ENCODE measurements at regions not wholly inside any gene's neighbourhood (a gene's known extent, or its start where the extent isn't known, plus 50 kb on each side); places are given as distances from the start of the nearest gene placed in this dataset.

DNA sequence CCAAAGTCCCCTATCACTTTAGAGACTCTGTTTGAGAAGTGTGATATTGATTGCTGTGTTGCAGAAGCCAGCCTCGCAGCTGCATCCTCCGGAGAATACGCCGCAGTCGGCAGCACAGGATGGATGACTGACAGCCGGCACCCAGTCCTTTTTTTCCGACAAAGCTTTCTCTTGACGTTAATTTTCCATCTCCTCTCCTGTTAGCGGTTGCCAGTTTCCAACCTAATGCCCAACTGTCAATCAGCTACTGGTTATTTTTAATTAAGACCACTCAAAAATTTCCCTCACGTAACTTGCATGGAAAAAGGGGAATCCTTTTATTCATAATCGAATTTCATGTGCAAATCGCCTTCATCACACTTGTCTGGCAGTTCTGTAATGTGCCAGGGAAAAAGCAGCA is 953.9 kb downstream of the CDH11 start:
- H3K27me3 ChIP-seq (ENCODE audit: control insufficient read depth, insufficient read depth, low read length), result no peaks in the 10 kb centered on the region
- no peak for FAIRE-seq

DNA sequence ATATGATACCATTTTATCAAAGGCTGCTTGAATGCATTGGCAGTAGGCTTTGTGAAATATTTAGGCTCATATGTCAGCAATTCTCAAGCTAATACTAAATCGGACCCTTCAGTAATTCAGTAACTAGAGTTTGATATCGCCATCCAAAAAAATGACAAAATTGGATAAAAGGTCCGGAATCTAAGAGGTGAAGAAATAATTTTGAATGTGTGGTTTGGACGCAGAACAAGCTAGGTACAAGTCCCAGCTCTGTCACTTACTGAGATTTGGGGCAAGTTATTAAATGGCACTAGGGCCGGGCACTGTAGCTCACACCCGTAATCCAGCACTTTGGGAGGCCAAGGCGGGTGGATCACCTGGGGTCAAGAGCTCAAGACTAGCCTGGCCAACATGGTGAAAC is 956.5 kb downstream of the CDH11 start:
- TF ChIP-seq, protein P1, sequence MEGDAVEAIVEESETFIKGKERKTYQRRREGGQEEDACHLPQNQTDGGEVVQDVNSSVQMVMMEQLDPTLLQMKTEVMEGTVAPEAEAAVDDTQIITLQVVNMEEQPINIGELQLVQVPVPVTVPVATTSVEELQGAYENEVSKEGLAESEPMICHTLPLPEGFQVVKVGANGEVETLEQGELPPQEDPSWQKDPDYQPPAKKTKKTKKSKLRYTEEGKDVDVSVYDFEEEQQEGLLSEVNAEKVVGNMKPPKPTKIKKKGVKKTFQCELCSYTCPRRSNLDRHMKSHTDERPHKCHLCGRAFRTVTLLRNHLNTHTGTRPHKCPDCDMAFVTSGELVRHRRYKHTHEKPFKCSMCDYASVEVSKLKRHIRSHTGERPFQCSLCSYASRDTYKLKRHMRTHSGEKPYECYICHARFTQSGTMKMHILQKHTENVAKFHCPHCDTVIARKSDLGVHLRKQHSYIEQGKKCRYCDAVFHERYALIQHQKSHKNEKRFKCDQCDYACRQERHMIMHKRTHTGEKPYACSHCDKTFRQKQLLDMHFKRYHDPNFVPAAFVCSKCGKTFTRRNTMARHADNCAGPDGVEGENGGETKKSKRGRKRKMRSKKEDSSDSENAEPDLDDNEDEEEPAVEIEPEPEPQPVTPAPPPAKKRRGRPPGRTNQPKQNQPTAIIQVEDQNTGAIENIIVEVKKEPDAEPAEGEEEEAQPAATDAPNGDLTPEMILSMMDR (IDR thresholded peaks at IDR 0.05; ENCODE audit: insufficient read depth, low read length, severe bottlenecking), result no peak
- FAIRE-seq, result no peak
- no peak for DNase-seq (ENCODE audit: low read depth)
- Histone ChIP-seq H3K4me3 (ENCODE audit: low read depth, low read length) (no peak overlapping the region), H3K27me3 (ENCODE audit: control insufficient read depth, insufficient read depth, low read length) (no peaks in the 10 kb centered on the region), H3K36me3 (ENCODE audit: control insufficient read depth, insufficient read depth, low read length) (no peaks in the 10 kb centered on the region)

More for the DNA sequence above, 953.9 kb downstream of the CDH11 start:
- Histone ChIP-seq H3K36me3 (ENCODE audit: control insufficient read depth, insufficient read depth, low read length) (no peaks in the 10 kb centered on the region), H3K4me3 (ENCODE audit: low read depth, low read length) (no peak overlapping the region)
- DNase-seq (ENCODE audit: low read depth), result no peak
- TF ChIP-seq, protein P1 (IDR thresholded peaks at IDR 0.05; ENCODE audit: insufficient read depth, low read length, severe bottlenecking), result no peak

DNA sequence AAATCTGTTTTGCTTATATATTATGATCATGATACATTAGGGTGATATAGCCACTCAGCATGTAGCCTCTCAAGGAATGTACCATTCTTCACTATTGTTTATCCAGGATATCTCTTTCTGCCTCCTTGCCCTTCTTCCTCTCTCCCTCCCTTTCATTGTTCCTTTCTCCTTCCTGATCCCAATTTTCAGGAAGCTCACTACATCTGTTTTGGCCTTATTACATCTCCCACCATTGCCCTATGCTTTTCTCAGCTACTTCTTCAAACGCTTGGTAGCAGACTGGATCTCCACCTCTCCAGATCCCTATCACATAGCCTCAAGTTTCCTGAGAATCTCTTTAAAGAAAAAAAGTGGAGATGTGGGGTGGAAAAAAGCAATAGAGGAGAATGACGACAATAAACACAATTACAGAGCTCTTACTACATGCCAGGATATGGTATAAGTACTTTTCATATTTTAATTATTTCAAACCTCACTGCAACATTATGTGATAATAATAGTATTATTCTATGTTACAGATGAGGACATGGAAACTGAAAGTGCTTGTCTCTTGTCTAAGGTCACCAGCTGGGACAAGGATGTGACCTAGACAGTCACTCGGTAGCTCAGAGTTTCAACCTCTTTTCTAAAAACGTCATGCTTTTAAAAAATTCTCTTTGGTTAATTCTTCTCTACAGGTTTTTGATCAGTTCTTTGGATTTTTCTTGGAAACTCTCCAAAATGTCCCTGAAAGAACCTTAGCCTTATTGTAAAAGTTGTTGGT is 959.1 kb downstream of the CDH11 start:
- no peaks in the 10 kb centered on the region for H3K27me3 ChIP-seq (ENCODE audit: control insufficient read depth, insufficient read depth, low read length)
- DNase-seq (ENCODE audit: low read depth), result no peak
- H3K36me3 ChIP-seq (ENCODE audit: control insufficient read depth, insufficient read depth, low read length), result no peaks in the 10 kb centered on the region
- no peak overlapping the region for H3K4me3 ChIP-seq (ENCODE audit: low read depth, low read length)
- no peak for FAIRE-seq
- TF ChIP-seq, protein P1 (IDR thresholded peaks at IDR 0.05; ENCODE audit: insufficient read depth, low read length, severe bottlenecking), result no peak

DNA sequence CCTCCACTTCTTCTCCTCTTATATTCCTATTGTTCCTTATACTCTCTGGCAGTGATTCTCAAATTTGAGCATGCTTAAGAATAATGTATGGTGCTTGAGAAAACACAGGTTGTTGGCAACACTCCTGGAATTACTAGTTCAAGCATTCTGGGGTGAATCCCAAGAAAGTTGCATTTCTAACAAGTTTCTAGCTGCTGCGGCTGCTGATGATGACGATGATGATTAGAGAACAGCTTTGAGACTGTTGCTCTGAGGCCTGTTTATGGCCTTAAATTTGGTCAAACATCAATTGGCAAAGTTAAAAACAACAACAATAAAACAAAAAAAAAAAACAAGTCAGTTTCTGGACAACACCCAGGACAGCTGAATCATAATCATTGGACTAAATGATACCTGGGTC is 961.9 kb downstream of the CDH11 start:
- no peaks in the 10 kb centered on the region for H3K27me3 ChIP-seq (ENCODE audit: control insufficient read depth, insufficient read depth, low read length)
- H3K4me3 ChIP-seq (ENCODE audit: low read depth, low read length), result no peak overlapping the region
- H3K36me3 ChIP-seq (ENCODE audit: control insufficient read depth, insufficient read depth, low read length), result no peaks in the 10 kb centered on the region
- no peak for FAIRE-seq
- DNase-seq (ENCODE audit: low read depth), result no peak
- TF ChIP-seq, protein P1 (IDR thresholded peaks at IDR 0.05; ENCODE audit: insufficient read depth, low read length, severe bottlenecking), result no peak

DNA sequence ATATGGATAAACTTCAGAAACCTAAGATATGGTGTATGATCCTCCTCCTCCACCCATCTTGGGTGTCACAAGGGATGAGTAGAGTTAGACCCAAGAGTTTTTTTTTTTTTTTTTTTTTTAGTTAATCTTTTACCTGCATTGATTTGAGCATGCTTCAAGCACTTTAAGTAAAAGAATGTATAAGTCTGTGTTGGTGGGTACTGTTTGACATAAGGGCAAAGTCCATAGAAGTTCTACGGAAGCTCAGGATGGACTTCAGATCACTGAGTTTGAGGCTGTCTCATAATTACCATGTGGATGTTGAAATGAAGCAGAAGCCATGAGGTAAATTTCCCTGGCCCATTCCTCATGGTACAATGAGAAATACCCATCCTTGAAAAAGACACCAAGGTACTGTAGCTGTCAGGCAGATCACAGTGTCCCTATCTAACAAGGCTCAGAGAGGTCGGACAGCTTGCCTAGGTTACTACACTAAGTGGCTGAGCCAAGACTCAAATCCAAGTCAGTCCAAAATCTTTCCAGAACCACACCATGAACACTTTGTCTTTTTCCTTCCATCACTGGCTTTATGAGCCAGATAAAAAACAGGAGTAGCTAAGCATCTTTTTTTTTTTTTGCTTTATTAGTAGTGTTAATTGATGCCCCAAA is 962.8 kb downstream of the CDH11 start:
- DNase-seq (ENCODE audit: low read depth), result no peak
- no peak for FAIRE-seq
- Histone ChIP-seq H3K4me3 (ENCODE audit: low read depth, low read length) (no peak overlapping the region), H3K36me3 (ENCODE audit: control insufficient read depth, insufficient read depth, low read length) (no peaks in the 10 kb centered on the region), H3K27me3 (ENCODE audit: control insufficient read depth, insufficient read depth, low read length) (no peaks in the 10 kb centered on the region)
- TF ChIP-seq, protein P1 (IDR thresholded peaks at IDR 0.05; ENCODE audit: insufficient read depth, low read length, severe bottlenecking), result no peak

Measured in bronchial epithelial cell (primary cell).